ENCODE measurements at regions not wholly inside any gene's neighbourhood (a gene's known extent, or its start where the extent isn't known, plus 50 kb on each side); places are given as distances from the start of the nearest gene placed in this dataset.

DNA sequence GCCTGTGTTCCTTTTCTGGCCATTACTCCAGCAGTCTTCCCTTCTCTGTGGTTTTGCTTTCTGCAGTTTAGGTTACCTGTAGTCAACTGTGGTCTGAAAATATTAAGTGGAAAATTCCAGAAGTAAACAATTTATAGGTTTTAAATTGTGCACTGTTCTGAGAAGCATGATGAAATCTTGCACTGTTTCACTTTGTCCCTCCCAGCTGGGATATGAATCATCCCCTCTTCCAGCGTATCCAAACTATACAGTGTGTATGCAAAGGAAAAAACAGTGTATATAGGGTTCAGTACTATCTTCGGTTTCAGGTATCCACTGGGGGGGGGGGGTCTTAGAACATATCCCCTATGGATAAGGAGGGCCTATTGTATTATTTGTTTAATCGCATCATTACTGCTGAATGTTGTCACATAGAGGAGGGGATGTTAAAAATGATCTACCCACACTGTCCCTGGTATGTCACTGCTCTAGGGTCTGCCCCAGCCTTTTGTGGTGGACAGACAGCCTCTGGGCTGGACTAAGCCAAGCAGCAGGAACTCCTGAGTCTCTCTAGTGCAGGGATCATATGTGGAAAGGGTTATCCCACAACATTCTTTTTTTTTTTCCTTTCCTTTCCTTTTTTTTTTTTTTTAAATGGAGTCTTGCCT lies 109.1 kb upstream of the MAX start:
- H3K9me3 ChIP-seq: no peaks in the 10 kb centered on the region
- WGBS, 2 donors: 81 to 84% methylated on average over 3 of the region's 3 CpGs
- H3K27ac ChIP-seq: no peak overlapping the region
- no peak overlapping the region for H3K4me3 ChIP-seq
- no peaks in the 10 kb centered on the region for H3K4me1 ChIP-seq
- FAIRE-seq (no peak), DNase-seq (no peak), ATAC-seq (peak in 1 of 4 donors; percentile 43)
- no peaks in the 10 kb centered on the region for H3K27me3 ChIP-seq
- TF ChIP-seq, protein P1, sequence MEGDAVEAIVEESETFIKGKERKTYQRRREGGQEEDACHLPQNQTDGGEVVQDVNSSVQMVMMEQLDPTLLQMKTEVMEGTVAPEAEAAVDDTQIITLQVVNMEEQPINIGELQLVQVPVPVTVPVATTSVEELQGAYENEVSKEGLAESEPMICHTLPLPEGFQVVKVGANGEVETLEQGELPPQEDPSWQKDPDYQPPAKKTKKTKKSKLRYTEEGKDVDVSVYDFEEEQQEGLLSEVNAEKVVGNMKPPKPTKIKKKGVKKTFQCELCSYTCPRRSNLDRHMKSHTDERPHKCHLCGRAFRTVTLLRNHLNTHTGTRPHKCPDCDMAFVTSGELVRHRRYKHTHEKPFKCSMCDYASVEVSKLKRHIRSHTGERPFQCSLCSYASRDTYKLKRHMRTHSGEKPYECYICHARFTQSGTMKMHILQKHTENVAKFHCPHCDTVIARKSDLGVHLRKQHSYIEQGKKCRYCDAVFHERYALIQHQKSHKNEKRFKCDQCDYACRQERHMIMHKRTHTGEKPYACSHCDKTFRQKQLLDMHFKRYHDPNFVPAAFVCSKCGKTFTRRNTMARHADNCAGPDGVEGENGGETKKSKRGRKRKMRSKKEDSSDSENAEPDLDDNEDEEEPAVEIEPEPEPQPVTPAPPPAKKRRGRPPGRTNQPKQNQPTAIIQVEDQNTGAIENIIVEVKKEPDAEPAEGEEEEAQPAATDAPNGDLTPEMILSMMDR (IDR thresholded peaks at IDR 0.05): no peak
- no peaks in the 10 kb centered on the region for H3K36me3 ChIP-seq
- intact Hi-C loops (cut with DNase I): no loop called here

DNA sequence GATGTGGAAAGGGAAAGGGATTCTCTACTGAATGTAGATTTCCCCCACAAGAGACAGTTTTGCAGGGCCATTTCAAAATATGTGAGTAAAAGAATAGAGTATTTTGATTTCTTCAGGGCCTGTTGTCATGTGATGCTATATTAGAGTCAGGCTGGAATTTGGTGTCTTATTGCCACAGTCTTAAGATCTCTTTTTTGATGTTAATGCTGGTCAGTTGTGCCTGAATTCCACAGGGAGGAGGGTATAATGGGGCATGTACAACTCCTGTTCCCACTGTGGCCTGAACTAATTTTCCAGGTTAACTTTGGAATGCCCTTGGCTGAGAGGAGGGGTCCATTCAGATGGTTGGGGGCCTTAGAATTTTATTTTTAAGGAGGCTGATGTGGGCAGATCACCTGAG lies 111.0 kb upstream of the MAX start:
- intact Hi-C loops (cut with DNase I): no loop called here
- H3K27me3 ChIP-seq: no peaks in the 10 kb centered on the region
- no peaks in the 10 kb centered on the region for H3K36me3 ChIP-seq
- TF ChIP-seq, protein P1 (IDR thresholded peaks at IDR 0.05): no peak
- FAIRE-seq (no peak), ATAC-seq (no peak), DNase-seq (no peak)
- H3K27ac ChIP-seq: no peak overlapping the region
- no peaks in the 10 kb centered on the region for H3K4me1 ChIP-seq
- H3K4me3 ChIP-seq: no peak overlapping the region
- H3K9me3 ChIP-seq: no peaks in the 10 kb centered on the region

DNA sequence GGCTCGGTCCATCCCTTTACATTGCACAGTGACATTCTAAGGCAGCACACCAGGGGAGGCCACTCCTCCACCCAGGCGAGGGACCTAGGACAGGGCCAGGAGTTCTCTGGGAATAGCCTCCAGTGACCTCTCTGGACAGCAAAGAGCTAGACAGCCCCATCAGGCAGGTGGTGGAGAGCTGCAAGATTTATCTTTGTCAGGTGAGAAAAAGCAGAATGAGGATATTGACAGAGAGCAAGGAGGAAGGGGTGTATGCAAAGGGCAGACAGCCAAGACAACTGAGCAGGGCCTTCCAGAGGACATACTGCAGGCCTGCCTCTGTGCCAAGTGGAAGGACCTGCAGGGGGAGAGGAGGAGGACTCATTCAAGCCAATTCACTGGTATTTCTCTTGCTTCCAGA lies 112.4 kb upstream of the MAX start:
- peak in 1 of 6 donors; percentile 48 for DNase-seq
- H3K36me3 ChIP-seq: no peaks in the 10 kb centered on the region
- ATAC-seq: peak in 3 of 4 donors; percentile 45 to 85 (median 54)
- H3K27ac ChIP-seq: peak overlapping the region in 1 of 4 donors; percentile 6
- WGBS, 2 donors: 55 to 73% methylated on average over 2 of the region's 2 CpGs
- H3K4me3 ChIP-seq: no peak overlapping the region
- intact Hi-C loops (cut with DNase I): no loop called here
- FAIRE-seq: no peak
- TF ChIP-seq, protein P1 (IDR thresholded peaks at IDR 0.05): no peak
- no peaks in the 10 kb centered on the region for H3K27me3 ChIP-seq
- H3K9me3 ChIP-seq: no peaks in the 10 kb centered on the region
- no peaks in the 10 kb centered on the region for H3K4me1 ChIP-seq

DNA sequence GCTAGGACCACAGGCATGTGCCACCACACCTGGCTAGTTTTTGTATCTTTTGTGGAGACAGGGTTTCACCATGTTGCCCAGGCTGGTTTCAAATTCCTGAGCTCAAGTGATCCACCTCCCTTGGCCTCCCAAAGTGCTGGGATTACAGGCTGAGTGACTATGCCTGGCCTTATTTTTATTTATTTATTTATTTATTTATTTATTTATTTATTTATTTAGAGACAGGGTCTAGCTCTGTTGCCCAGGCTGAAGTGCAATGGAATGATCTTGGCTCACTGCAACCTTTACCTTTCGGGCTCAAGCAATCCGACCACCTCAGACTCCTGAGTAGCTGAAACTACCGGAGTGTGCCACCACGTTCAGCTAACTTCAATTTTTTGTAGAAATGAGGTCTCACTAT lies 117.0 kb upstream of the MAX start:
- intact Hi-C loops (cut with DNase I): no loop called here
- Histone ChIP-seq H3K4me3 (no peak overlapping the region), H3K4me1 (peaks cover under 1 to 4% (median 1%) of the 10 kb centered on the region in 3 donors), H3K27ac (no peak overlapping the region), H3K27me3 (no peaks in the 10 kb centered on the region), H3K9me3 (no peaks in the 10 kb centered on the region), H3K36me3 (no peaks in the 10 kb centered on the region)
- no peak for ATAC-seq
- DNase-seq: no peak
- whole genome bisulfite sequencing, 2 donors: 92 to 93% methylated on average over 4 of the region's 4 CpGs
- FAIRE-seq: no peak
- TF ChIP-seq, protein P1 (IDR thresholded peaks at IDR 0.05): no peak

DNA sequence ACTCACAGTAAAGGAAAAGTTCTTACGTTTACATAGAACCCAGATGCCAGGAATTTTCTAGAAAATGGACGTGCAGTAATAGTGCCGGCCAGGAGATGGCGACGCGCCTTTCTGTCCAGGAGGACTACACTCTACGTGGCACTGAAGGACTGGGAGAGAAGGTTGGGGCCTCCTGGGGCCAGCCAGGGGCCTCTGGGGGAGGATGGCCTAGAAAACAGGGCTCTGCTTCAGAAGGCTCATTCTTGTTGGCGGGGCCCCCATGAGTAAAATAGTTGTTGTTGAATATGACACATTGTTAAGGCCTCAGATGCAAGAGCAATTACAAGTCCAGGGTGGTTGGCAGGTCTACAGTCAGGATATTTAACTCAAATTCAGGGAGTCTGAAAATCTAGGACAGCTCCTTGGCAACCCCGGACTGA lies 120.1 kb upstream of the MAX start:
- Histone ChIP-seq H3K4me3 (no peak overlapping the region), H3K27ac (peak overlapping the region in 2 of 4 donors; percentile 31 to 58), H3K9me3 (no peaks in the 10 kb centered on the region), H3K36me3 (no peaks in the 10 kb centered on the region), H3K27me3 (no peaks in the 10 kb centered on the region), H3K4me1 (peaks cover 21 to 34% (median 26%) of the 10 kb centered on the region in 3 donors)
- intact Hi-C loops (cut with DNase I): no loop called here
- peak; percentile 36 to 70 (median 63) for ATAC-seq
- FAIRE-seq: no peak
- WGBS, 2 donors: 31 to 32% methylated on average over 9 of the region's 9 CpGs
- DNase-seq: peak; percentile 51 to 85 (median 72)
- TF ChIP-seq, protein P1 (IDR thresholded peaks at IDR 0.05): peak; percentile 56 to 65 (median 57)

All from pancreas (tissue), 10 donors.